GM23338 (cell line): ENCODE measurements at regions not wholly inside any gene's neighbourhood (a gene's known extent, or its start where the extent isn't known, plus 50 kb on each side); places are given as distances from the start of the nearest gene placed in this dataset.

Experiments used
- CREB1 ChIP-seq: fragments of 250-450 bp; sonication (Bioruptor Pico); IDR thresholded peaks from 2 replicates; pipeline ENCODE4 v1.5.0; 2020; ENCODE audit warnings: low read depth, mild to moderate bottlenecking, moderate library complexity
- EZH2 ChIP-seq: fragments of 200-600 bp; sonication (generic); IDR thresholded peaks from one replicate; pipeline ENCODE4 v1.8.0; 2017; ENCODE audit warnings: antibody characterized with exemption, mild to moderate bottlenecking, low read depth; ENCODE audit not compliant: unreplicated experiment
- TF ChIP-seq, protein P1 (sequence below), 2 experiments: fragments of 200-600 bp in 1 of 2; sonication (generic) in 1 of 2; conservative IDR thresholded peaks; 2 replicates each; pipeline versions ENCODE4 v1.5.1 to v1.6.1; 2016 to 2017; ENCODE audit warnings: antibody characterized with exemption in 2 of 2, low read depth in 2 of 2, mild to moderate bottlenecking in 2 of 2, moderate library complexity in 1 of 2

DNA sequence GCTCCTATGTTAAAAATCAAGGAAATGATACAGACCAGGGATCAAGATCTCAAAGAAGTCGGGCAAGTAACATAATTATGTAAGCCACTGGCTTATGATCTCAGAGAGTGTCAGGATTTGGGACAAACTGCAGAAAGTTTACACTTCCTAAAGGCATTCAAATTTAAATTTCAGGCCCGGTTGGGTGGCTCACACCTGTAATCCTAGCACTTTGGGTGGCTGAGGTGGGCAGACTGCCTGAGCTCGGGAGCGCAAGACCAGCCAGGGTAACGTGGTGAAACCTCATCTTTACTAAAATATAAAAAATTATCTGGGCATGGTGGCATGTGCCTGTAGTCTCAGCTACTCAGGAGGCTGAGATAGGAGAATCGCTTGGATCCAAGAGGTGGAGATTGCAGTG lies 124.4 kb upstream of the UBE2E2 start:
- TF ChIP-seq, protein P1, sequence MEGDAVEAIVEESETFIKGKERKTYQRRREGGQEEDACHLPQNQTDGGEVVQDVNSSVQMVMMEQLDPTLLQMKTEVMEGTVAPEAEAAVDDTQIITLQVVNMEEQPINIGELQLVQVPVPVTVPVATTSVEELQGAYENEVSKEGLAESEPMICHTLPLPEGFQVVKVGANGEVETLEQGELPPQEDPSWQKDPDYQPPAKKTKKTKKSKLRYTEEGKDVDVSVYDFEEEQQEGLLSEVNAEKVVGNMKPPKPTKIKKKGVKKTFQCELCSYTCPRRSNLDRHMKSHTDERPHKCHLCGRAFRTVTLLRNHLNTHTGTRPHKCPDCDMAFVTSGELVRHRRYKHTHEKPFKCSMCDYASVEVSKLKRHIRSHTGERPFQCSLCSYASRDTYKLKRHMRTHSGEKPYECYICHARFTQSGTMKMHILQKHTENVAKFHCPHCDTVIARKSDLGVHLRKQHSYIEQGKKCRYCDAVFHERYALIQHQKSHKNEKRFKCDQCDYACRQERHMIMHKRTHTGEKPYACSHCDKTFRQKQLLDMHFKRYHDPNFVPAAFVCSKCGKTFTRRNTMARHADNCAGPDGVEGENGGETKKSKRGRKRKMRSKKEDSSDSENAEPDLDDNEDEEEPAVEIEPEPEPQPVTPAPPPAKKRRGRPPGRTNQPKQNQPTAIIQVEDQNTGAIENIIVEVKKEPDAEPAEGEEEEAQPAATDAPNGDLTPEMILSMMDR (conservative IDR thresholded peaks at IDR 0.05; ENCODE audit: low read depth in 2 of 2), result no peak
- no peak for TF ChIP-seq CREB1 (CRISPR knock-in tag)
- TF ChIP-seq EZH2, result no peak
